ENCODE measurements at regions not wholly inside any gene's neighbourhood (a gene's known extent, or its start where the extent isn't known, plus 50 kb on each side); places are given as distances from the start of the nearest gene placed in this dataset.

DNA sequence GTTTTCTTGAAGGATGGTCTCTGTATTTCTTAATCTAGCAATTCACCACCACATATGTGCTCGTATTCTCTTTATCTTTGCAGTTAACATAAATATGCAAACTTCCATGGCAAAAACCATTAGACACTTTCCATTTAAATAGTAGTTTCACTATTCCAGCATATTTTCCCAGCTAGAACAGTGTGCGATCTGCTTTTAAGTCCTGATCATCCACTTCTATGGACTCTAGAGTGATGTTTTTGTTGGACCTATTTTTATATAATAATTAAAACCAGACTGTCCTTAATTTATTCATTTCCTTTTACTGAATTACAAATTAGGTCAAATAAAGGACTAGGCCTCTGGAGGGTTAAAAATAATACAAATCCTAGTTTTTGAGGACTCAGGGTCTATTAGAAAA lies 418.4 kb upstream of the TRIB2 start:
- TF ChIP-seq POLR2A (IDR thresholded peaks at IDR 0.05; ENCODE audit: low read depth, low read length) (no peak), TAF1 (IDR thresholded peaks at IDR 0.05; ENCODE audit: low read depth, low read length) (no peak), POLR2AphosphoS5 (IDR thresholded peaks at IDR 0.05; ENCODE audit: low read depth, low read length) (no peak), SPI1 (IDR thresholded peaks at IDR 0.05; ENCODE audit: low read depth, low read length) (no peak), PAX5 (IDR thresholded peaks at IDR 0.05; ENCODE audit: insufficient read depth, low read length, severe bottlenecking) (no peak), POU2F2 (IDR thresholded peaks at IDR 0.05; ENCODE audit: low read depth, low read length) (no peak)
